NCI-H1048 (cell line): ENCODE measurements at regions not wholly inside any gene's neighbourhood (a gene's known extent, or its start where the extent isn't known, plus 50 kb on each side); places are given as distances from the start of the nearest gene placed in this dataset.

Experiments
- DNase-seq: peaks from one replicate; lab custom pipeline; 2025; lab: John Stamatoyannopoulos, UW

- DNase-seq = no peak
These were observed 569.1 kb upstream of the ID4 start for GRCh38 chr6:19268117-19268516.

GRCh38 chr6:19268718-19269117, 568.5 kb upstream of the ID4 start:
- no peak for DNase-seq

GRCh38 chr6:19269341-19269898, 567.8 kb upstream of the ID4 start:
- DNase-seq = no peak

- DNase-seq = no peak
These were observed 566.6 kb upstream of the ID4 start for GRCh38 chr6:19270616-19271015.

GRCh38 chr6:19279273-19279684, 557.9 kb upstream of the ID4 start:
- no peak for DNase-seq

GRCh38 chr6:19287928-19288327, 549.2 kb upstream of the ID4 start:
- no peak for DNase-seq

GRCh38 chr6:19289457-19289856, 547.7 kb upstream of the ID4 start:
- no peak for DNase-seq

GRCh38 chr6:19297880-19298279, 539.3 kb upstream of the ID4 start:
- DNase-seq = no peak

- DNase-seq = no peak
These were observed 538.7 kb upstream of the ID4 start for GRCh38 chr6:19298421-19298820.

- DNase-seq = no peak
These were observed 538.0 kb upstream of the ID4 start for GRCh38 chr6:19299129-19299528.

GRCh38 chr6:19301980-19302379, 535.2 kb upstream of the ID4 start:
- no peak for DNase-seq

GRCh38 chr6:19303383-19303782, 533.8 kb upstream of the ID4 start:
- no peak for DNase-seq

- DNase-seq = no peak
These were observed 527.5 kb upstream of the ID4 start for GRCh38 chr6:19309661-19310060.

- no peak for DNase-seq
These were observed 525.4 kb upstream of the ID4 start for GRCh38 chr6:19311786-19312185.

- no peak for DNase-seq
These were observed 524.8 kb upstream of the ID4 start for GRCh38 chr6:19312241-19312978.

- no peak for DNase-seq
These were observed 519.7 kb upstream of the ID4 start for GRCh38 chr6:19317431-19317986.

- DNase-seq = no peak
These were observed 518.2 kb upstream of the ID4 start for GRCh38 chr6:19319005-19319404.

- no peak for DNase-seq
These were observed 517.0 kb upstream of the ID4 start for GRCh38 chr6:19320111-19320581.

GRCh38 chr6:19322691-19323485, 514.3 kb upstream of the ID4 start:
- no peak for DNase-seq

- no peak for DNase-seq
These were observed 512.8 kb upstream of the ID4 start for GRCh38 chr6:19324376-19324775.

- no peak for DNase-seq
These were observed 511.8 kb upstream of the ID4 start for GRCh38 chr6:19325335-19325789.

GRCh38 chr6:19327241-19327640, 509.9 kb upstream of the ID4 start:
- no peak for DNase-seq

- no peak for DNase-seq
These were observed 509.5 kb upstream of the ID4 start for GRCh38 chr6:19327661-19328060.
